SK-N-SH (cell line): ENCODE measurements at regions not wholly inside any gene's neighbourhood (a gene's known extent, or its start where the extent isn't known, plus 50 kb on each side); places are given as distances from the start of the nearest gene placed in this dataset.

Source experiments
- CHD2 ChIP-seq: fragments of 150-350 bp; IDR thresholded peaks from 2 replicates; pipeline ENCODE4 v1.6.1; 2018; ENCODE audit warnings: low read length; ENCODE audit not compliant: partially characterized antibody
- EP300 ChIP-seq, 2 experiments: IDR thresholded peaks; 2 replicates each; pipeline versions ENCODE4 v1.4.0 to v1.6.1; 2012; ENCODE audit warnings: borderline replicate concordance in 1 of 2, low read depth in 1 of 2, low read length in 1 of 2
- EZH2phosphoT487 ChIP-seq: fragments of 200-600 bp; sonication (generic); IDR thresholded peaks from 2 replicates; pipeline ENCODE4 v1.6.1; 2017; ENCODE audit warnings: low read depth, mixed run types, mild to moderate bottlenecking, antibody characterized with exemption, moderate library complexity, borderline replicate concordance
- FOSL2 ChIP-seq: IDR thresholded peaks from 2 replicates; pipeline ENCODE4 v1.4.0; 2012; ENCODE audit warnings: low read depth, mild to moderate bottlenecking, moderate library complexity, borderline replicate concordance
- GABPA ChIP-seq: IDR thresholded peaks from 2 replicates; pipeline ENCODE4 v1.4.0; 2012; ENCODE audit warnings: low read depth, mild to moderate bottlenecking
- MXI1 ChIP-seq: IDR thresholded peaks from 2 replicates; pipeline ENCODE4 v1.6.1; 2012; ENCODE audit warnings: mild to moderate bottlenecking, low read depth, low read length, improper control_type of control experiment
- NRF1 ChIP-seq: IDR thresholded peaks from 2 replicates; pipeline ENCODE4 v1.6.1; 2012; ENCODE audit warnings: low read depth, mild to moderate bottlenecking, low read length
- POLR2AphosphoS5 ChIP-seq: IDR thresholded peaks from 2 replicates; pipeline ENCODE4 v1.6.1; 2012; ENCODE audit warnings: low read depth, low read length
- RAD21 ChIP-seq: IDR thresholded peaks from 2 replicates; pipeline ENCODE4 v1.6.1; 2012; ENCODE audit warnings: mild to moderate bottlenecking, low read length
- TCF12 ChIP-seq: IDR thresholded peaks from 2 replicates; pipeline ENCODE4 v1.4.0; 2012
- TEAD4 ChIP-seq: IDR thresholded peaks from 2 replicates; pipeline ENCODE4 v1.4.0; 2012; ENCODE audit warnings: mild to moderate bottlenecking, borderline replicate concordance; ENCODE audit not compliant: insufficient read depth
- TF ChIP-seq, protein P1 (sequence below): fragments of 200-600 bp; sonication (generic); IDR thresholded peaks from 2 replicates; pipeline ENCODE4 v1.6.1; 2017; ENCODE audit warnings: antibody characterized with exemption, mild to moderate bottlenecking, moderate library complexity
- TF ChIP-seq, protein P2 (sequence below): IDR thresholded peaks from 2 replicates; pipeline ENCODE4 v1.6.1; 2012; ENCODE audit warnings: mild to moderate bottlenecking, low read depth, low read length, moderate library complexity
- TF ChIP-seq, protein P3 (sequence below): IDR thresholded peaks from 2 replicates; pipeline ENCODE4 v1.4.0; 2012; ENCODE audit warnings: low read depth

DNA sequence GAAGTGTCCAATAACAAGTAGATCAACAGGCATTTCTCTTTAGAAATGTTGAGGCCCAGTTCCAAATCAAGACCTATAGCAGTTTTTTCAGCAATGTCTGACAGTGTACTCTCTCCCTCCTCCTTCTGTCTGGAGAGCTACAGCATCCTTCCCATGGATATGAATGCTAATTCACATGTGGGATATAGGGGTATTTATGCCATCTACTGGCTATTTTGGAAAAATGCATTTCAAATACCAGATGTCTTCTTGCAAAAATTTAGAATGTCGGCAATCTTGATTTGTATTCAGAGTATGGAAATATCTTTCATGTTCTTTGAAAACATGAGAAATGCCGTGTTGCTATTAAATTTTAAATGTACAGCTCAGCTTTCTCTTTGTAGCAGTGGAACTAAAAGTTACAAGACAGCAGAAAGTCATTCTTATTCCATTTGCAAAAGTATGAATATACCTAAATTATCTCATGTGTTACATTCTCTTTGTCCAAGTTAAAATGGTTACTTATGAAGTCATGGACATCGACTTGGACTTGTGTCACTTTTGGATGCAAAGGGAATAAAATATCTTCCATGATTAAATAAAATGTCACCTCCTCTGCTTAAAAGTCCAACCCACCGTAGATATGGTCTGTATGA lies 647.8 kb downstream of the TAF11L14 start:
- TF ChIP-seq, protein P1, sequence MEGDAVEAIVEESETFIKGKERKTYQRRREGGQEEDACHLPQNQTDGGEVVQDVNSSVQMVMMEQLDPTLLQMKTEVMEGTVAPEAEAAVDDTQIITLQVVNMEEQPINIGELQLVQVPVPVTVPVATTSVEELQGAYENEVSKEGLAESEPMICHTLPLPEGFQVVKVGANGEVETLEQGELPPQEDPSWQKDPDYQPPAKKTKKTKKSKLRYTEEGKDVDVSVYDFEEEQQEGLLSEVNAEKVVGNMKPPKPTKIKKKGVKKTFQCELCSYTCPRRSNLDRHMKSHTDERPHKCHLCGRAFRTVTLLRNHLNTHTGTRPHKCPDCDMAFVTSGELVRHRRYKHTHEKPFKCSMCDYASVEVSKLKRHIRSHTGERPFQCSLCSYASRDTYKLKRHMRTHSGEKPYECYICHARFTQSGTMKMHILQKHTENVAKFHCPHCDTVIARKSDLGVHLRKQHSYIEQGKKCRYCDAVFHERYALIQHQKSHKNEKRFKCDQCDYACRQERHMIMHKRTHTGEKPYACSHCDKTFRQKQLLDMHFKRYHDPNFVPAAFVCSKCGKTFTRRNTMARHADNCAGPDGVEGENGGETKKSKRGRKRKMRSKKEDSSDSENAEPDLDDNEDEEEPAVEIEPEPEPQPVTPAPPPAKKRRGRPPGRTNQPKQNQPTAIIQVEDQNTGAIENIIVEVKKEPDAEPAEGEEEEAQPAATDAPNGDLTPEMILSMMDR, result peak; percentile 69
- TF ChIP-seq POLR2AphosphoS5 (no peak), GABPA (no peak), EZH2phosphoT487 (no peak), FOSL2 (no peak), CHD2 (no peak), MXI1 (no peak), EP300 (IDR thresholded peaks at IDR 0.05; ENCODE audit: borderline replicate concordance in 1 of 2, low read depth in 1 of 2, low read length in 1 of 2) (no peak), TCF12 (no peak), NRF1 (no peak), RAD21 (peak; percentile 74), TEAD4 (no peak)
- TF ChIP-seq, protein P2, sequence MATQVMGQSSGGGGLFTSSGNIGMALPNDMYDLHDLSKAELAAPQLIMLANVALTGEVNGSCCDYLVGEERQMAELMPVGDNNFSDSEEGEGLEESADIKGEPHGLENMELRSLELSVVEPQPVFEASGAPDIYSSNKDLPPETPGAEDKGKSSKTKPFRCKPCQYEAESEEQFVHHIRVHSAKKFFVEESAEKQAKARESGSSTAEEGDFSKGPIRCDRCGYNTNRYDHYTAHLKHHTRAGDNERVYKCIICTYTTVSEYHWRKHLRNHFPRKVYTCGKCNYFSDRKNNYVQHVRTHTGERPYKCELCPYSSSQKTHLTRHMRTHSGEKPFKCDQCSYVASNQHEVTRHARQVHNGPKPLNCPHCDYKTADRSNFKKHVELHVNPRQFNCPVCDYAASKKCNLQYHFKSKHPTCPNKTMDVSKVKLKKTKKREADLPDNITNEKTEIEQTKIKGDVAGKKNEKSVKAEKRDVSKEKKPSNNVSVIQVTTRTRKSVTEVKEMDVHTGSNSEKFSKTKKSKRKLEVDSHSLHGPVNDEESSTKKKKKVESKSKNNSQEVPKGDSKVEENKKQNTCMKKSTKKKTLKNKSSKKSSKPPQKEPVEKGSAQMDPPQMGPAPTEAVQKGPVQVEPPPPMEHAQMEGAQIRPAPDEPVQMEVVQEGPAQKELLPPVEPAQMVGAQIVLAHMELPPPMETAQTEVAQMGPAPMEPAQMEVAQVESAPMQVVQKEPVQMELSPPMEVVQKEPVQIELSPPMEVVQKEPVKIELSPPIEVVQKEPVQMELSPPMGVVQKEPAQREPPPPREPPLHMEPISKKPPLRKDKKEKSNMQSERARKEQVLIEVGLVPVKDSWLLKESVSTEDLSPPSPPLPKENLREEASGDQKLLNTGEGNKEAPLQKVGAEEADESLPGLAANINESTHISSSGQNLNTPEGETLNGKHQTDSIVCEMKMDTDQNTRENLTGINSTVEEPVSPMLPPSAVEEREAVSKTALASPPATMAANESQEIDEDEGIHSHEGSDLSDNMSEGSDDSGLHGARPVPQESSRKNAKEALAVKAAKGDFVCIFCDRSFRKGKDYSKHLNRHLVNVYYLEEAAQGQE, result no peak
- TF ChIP-seq, protein P3, sequence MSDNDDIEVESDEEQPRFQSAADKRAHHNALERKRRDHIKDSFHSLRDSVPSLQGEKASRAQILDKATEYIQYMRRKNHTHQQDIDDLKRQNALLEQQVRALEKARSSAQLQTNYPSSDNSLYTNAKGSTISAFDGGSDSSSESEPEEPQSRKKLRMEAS, result no peak
